ENCODE measurements at regions not wholly inside any gene's neighbourhood (a gene's known extent, or its start where the extent isn't known, plus 50 kb on each side); places are given as distances from the start of the nearest gene placed in this dataset.

GRCh38 chr1:47612819-47613218, 175.0 kb downstream of the FOXD2 start:
- Histone ChIP-seq H3K36me3 (ENCODE audit: control insufficient read depth in 2 of 2, extremely low read depth in 1 of 2, insufficient read depth in 2 of 2, low read length in 2 of 2) (no peaks in the 10 kb centered on the region), H3K27ac (ENCODE audit: control insufficient read depth, insufficient read depth, low read length) (no peak overlapping the region), H4K20me1 (ENCODE audit: control insufficient read depth, extremely low read depth, insufficient read depth, low read length) (no peaks in the 10 kb centered on the region), H3K9ac (ENCODE audit: control insufficient read depth, extremely low read depth, insufficient read depth, low read length) (no peak overlapping the region), H3K9me3 (ENCODE audit: control insufficient read depth, low read depth, low read length) (no peaks in the 10 kb centered on the region), H3K4me2 (ENCODE audit: control insufficient read depth, extremely low read depth, insufficient read depth, low read depth, low read length) (no peak overlapping the region), H3K27me3 (ENCODE audit: control insufficient read depth, extremely low read depth, insufficient read depth, low read length) (no peaks in the 10 kb centered on the region), H3K9me1 (ENCODE audit: control insufficient read depth, extremely low read depth, insufficient read depth, low read length) (no peaks in the 10 kb centered on the region), H2AFZ (ENCODE audit: control insufficient read depth, low read length) (no peak overlapping the region), H3K79me2 (ENCODE audit: control insufficient read depth, insufficient read depth, low read length) (no peaks in the 10 kb centered on the region), H3K4me1 (ENCODE audit: control insufficient read depth, extremely low read depth, insufficient read depth, low read length) (no peaks in the 10 kb centered on the region), H3K4me3 (ENCODE audit: control insufficient read depth in 2 of 3, extremely low read depth in 1 of 3, insufficient read depth in 2 of 3, low read depth in 1 of 3, low read length in 3 of 3) (no peak overlapping the region)
- dilution Hi-C loops (cut with MboI; ENCODE audit: extremely low pct_ligation_motif_present, low sequenced_read_pairs): no loop called here
- TF ChIP-seq, protein P1, sequence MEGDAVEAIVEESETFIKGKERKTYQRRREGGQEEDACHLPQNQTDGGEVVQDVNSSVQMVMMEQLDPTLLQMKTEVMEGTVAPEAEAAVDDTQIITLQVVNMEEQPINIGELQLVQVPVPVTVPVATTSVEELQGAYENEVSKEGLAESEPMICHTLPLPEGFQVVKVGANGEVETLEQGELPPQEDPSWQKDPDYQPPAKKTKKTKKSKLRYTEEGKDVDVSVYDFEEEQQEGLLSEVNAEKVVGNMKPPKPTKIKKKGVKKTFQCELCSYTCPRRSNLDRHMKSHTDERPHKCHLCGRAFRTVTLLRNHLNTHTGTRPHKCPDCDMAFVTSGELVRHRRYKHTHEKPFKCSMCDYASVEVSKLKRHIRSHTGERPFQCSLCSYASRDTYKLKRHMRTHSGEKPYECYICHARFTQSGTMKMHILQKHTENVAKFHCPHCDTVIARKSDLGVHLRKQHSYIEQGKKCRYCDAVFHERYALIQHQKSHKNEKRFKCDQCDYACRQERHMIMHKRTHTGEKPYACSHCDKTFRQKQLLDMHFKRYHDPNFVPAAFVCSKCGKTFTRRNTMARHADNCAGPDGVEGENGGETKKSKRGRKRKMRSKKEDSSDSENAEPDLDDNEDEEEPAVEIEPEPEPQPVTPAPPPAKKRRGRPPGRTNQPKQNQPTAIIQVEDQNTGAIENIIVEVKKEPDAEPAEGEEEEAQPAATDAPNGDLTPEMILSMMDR (optimal IDR thresholded peaks at IDR 0.05 in 1 of 3, IDR thresholded peaks at IDR 0.05 in 1 of 3, conservative IDR thresholded peaks at IDR 0.05 in 1 of 3; ENCODE audit: extremely low read depth in 1 of 3, insufficient read depth in 2 of 3, low read length in 3 of 3): no peak
- no peak for TF ChIP-seq EZH2 (IDR thresholded peaks at IDR 0.05; ENCODE audit: low read length)
- FAIRE-seq: no peak
- no peak for DNase-seq (ENCODE audit: low read depth, low spot score)

DNA sequence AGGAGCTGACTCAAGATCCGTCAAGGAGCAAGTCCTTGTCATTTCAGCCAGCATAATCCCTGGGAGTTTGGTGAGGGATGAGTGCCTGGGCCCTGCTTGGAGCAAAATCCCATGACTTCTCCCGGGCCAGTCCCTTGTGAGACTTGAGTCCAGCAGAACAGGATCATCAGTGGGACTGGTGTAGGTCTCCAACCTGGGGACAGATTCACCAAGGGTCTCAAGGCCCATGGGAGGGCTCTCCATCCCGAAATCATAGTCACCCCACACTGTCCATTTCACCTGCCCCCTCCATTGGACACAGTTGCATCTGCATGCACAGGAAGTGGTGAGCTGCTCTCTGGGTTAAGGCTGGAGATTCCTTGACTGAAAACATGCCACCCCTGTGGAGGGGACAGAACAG, 178.2 kb downstream of the FOXD2 start:
- no peaks in the 10 kb centered on the region for H3K27me3 ChIP-seq (ENCODE audit: control insufficient read depth, extremely low read depth, insufficient read depth, low read length)
- H4K20me1 ChIP-seq (ENCODE audit: control insufficient read depth, extremely low read depth, insufficient read depth, low read length): no peaks in the 10 kb centered on the region
- TF ChIP-seq, protein P1 (optimal IDR thresholded peaks at IDR 0.05 in 1 of 3, IDR thresholded peaks at IDR 0.05 in 1 of 3, conservative IDR thresholded peaks at IDR 0.05 in 1 of 3; ENCODE audit: extremely low read depth in 1 of 3, insufficient read depth in 2 of 3, low read length in 3 of 3): no peak
- no peak for TF ChIP-seq EZH2 (IDR thresholded peaks at IDR 0.05; ENCODE audit: low read length)
- H2AFZ ChIP-seq (ENCODE audit: control insufficient read depth, low read length): no peak overlapping the region
- no peaks in the 10 kb centered on the region for H3K9me1 ChIP-seq (ENCODE audit: control insufficient read depth, extremely low read depth, insufficient read depth, low read length)
- H3K4me2 ChIP-seq (ENCODE audit: control insufficient read depth, extremely low read depth, insufficient read depth, low read depth, low read length): no peak overlapping the region
- H3K79me2 ChIP-seq (ENCODE audit: control insufficient read depth, insufficient read depth, low read length): no peaks in the 10 kb centered on the region
- H3K4me3 ChIP-seq (ENCODE audit: control insufficient read depth in 2 of 3, extremely low read depth in 1 of 3, insufficient read depth in 2 of 3, low read depth in 1 of 3, low read length in 3 of 3): no peak overlapping the region
- H3K27ac ChIP-seq (ENCODE audit: control insufficient read depth, insufficient read depth, low read length): no peak overlapping the region
- dilution Hi-C loops (cut with MboI; ENCODE audit: extremely low pct_ligation_motif_present, low sequenced_read_pairs): no loop called here
- no peak overlapping the region for H3K9ac ChIP-seq (ENCODE audit: control insufficient read depth, extremely low read depth, insufficient read depth, low read length)
- H3K9me3 ChIP-seq (ENCODE audit: control insufficient read depth, low read depth, low read length): no peaks in the 10 kb centered on the region
- FAIRE-seq (no peak), DNase-seq (ENCODE audit: low read depth, low spot score) (no peak)
- no peaks in the 10 kb centered on the region for H3K4me1 ChIP-seq (ENCODE audit: control insufficient read depth, extremely low read depth, insufficient read depth, low read length)
- H3K36me3 ChIP-seq (ENCODE audit: control insufficient read depth in 2 of 2, extremely low read depth in 1 of 2, insufficient read depth in 2 of 2, low read length in 2 of 2): no peaks in the 10 kb centered on the region
